ENCODE measurements at regions not wholly inside any gene's neighbourhood (a gene's known extent, or its start where the extent isn't known, plus 50 kb on each side); places are given as distances from the start of the nearest gene placed in this dataset.
"Not testable (repeated sequence)": the region's sequence is repeated elsewhere in the genome, so short reads cannot be mapped to it uniquely, and the experiment has no call there.

GRCh38 chr6:157753801-157754200 lies 69.2 kb upstream of the SNX9 start:
- not testable (repeated sequence) for TF ChIP-seq CTCF (conservative IDR thresholded peaks at IDR 0.05); ZFX (IDR thresholded peaks at IDR 0.05)
